Effector memory CD8-positive, alpha-beta T cell (primary cell): ENCODE measurements at regions not wholly inside any gene's neighbourhood (a gene's known extent, or its start where the extent isn't known, plus 50 kb on each side); places are given as distances from the start of the nearest gene placed in this dataset.
A peak's percentile ranks its signal among the peaks of the same experiment; 100 is the strongest.
"Not testable (repeated sequence)": the region's sequence is repeated elsewhere in the genome, so short reads cannot be mapped to it uniquely, and the experiment has no call there.

Experiments used
- ATAC-seq: fragments of 150-1000 bp; cut with Tn5 transposase; replicated peaks from 2 replicates; pipeline ENCODE4 v1.10.0; 2021; ENCODE audit warnings: mild to moderate bottlenecking, moderate library complexity
- DNase-seq, 3 experiments: peaks; one replicate each; pipeline ENCODE4 v3.0.0; 2021
- H3K27ac Mint-ChIP-seq, 2 donors: one replicate each; pipeline ENCODE4 v1.8.0; 2022; ENCODE audit warnings: mild to moderate bottlenecking in 2 of 2, mixed read lengths in 2 of 2, moderate library complexity in 2 of 2
- H3K27me3 Mint-ChIP-seq, 2 donors: one replicate each; pipeline ENCODE4 v1.8.0; 2022; ENCODE audit warnings: mixed read lengths in 2 of 2
- H3K36me3 Mint-ChIP-seq: one replicate; pipeline ENCODE4 v1.8.0; 2022; ENCODE audit warnings: mild to moderate bottlenecking, moderate library complexity, mixed read lengths; ENCODE audit not compliant: insufficient read depth
- H3K4me1 Mint-ChIP-seq, 2 donors: one replicate each; pipeline ENCODE4 v1.8.0; 2022; ENCODE audit warnings: low read depth in 2 of 2, mixed read lengths in 2 of 2
- H3K4me3 Mint-ChIP-seq, 2 donors: one replicate each; pipeline ENCODE4 v1.8.0; 2022; ENCODE audit warnings: mild to moderate bottlenecking in 2 of 2, mixed read lengths in 2 of 2, moderate library complexity in 2 of 2
- H3K9me3 Mint-ChIP-seq, 2 donors: one replicate each; pipeline ENCODE4 v1.8.0; 2022; ENCODE audit warnings: mixed read lengths in 2 of 2

DNA sequence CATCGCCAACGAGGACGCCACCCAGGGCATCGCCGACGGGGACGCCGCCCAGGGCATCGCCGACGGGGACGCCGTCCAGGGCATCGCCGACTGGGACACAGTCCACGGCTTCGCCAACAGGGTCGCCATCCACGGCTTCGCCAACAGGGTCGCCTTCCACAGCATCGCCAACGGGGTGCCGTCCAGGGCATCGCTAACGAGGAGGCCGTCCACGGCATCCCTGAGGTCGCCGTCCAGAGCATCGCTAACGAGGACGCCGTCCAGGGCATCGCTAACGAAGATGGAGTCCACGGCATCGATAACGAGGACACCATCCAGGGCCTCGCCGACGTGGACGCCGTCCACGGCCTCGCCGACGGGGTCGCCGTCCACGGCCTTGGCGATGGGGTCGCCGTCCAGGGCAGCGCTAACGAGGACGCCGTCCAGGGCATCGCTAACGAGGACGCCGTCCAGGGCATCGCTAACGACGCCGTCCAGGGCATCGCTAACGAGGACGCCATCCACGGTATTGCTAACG, 947.8 kb downstream of the TUBA3C start:
- no peak for DNase-seq
- H3K4me3 Mint-ChIP-seq = no peak overlapping the region
- no peak overlapping the region for H3K27ac Mint-ChIP-seq
- H3K4me1 Mint-ChIP-seq = no peaks in the 10 kb centered on the region
- H3K36me3 Mint-ChIP-seq = no peaks in the 10 kb centered on the region
- H3K27me3 Mint-ChIP-seq = no peaks in the 10 kb centered on the region
- no peak for ATAC-seq
- no peaks in the 10 kb centered on the region for H3K9me3 Mint-ChIP-seq

DNA sequence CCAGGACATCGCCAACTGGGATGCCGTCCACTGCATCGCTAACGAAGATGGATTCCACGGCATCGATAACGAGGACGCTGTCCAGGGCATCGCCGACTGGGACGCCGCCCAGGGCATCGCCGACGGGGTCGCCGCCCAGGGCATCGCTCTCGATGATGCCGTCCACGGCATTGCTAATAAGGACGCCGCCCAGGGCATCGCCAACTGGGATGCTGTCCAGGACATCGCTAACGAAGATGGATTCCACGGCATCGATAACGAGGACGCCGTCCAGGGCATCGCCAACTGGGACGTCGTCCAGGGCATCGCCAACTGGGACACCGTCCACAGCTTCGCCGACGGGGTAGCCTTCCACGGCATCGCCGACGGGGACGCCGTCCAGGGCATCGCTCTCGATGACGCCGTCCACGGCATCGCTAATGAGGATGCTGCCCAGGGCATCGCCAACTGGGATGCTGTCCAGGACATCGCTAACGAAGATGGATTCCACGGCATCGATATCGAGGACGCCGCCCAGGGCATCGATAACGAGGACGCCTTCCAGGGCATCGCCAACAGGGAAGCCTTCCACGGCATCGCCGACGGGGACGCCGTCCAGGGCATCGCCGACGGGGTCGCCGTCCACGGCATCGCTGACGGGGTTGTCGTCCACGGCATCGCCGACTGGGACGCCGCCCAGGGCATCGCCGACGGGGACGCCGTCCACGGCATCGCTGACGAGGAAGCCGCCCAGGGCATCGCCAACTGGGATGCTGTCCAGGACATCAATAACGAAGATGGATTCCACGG, 948.4 kb downstream of the TUBA3C start:
- no peaks in the 10 kb centered on the region for H3K4me1 Mint-ChIP-seq
- no peaks in the 10 kb centered on the region for H3K36me3 Mint-ChIP-seq
- no peaks in the 10 kb centered on the region for H3K9me3 Mint-ChIP-seq
- no peak overlapping the region for H3K27ac Mint-ChIP-seq
- ATAC-seq (no peak), DNase-seq (no peak)
- no peaks in the 10 kb centered on the region for H3K27me3 Mint-ChIP-seq
- H3K4me3 Mint-ChIP-seq = no peak overlapping the region

DNA sequence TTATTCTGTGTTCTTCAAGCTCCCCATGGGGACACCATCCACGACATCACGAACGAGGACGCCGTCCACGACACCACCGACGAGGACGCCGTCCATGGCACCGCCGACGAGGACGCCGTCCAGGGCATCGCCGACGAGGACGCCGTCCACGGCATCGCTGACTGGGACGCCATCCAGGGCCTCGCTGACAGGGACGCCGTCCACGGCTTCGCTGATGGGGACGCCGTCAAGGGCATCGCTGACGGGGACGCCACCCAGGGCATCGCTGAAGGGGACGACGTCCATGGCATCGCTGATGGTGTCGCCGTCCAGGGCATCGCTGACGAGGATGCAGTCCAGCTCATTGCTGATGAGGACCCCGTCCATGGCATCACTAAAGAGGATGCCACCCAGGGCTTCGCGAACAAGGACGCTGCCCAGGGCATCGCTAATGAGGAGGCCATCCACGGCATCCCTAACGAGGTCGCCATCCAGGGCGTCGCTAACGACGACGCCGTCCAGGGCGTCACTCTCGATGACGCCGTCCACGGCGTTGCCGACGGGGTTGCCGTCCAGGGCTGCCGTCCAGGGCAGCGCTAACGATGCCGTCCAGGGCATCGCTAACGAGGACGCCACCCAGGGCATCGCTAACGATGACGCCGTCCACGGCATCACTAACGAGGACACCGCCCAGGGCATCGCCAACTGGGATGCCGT, 949.2 kb downstream of the TUBA3C start:
- Mint-ChIP-seq H3K27ac (no peak overlapping the region), H3K27me3 (no peaks in the 10 kb centered on the region), H3K9me3 (no peaks in the 10 kb centered on the region), H3K36me3 (no peaks in the 10 kb centered on the region), H3K4me3 (no peak overlapping the region), H3K4me1 (no peaks in the 10 kb centered on the region)
- DNase-seq (no peak), ATAC-seq (no peak)

DNA sequence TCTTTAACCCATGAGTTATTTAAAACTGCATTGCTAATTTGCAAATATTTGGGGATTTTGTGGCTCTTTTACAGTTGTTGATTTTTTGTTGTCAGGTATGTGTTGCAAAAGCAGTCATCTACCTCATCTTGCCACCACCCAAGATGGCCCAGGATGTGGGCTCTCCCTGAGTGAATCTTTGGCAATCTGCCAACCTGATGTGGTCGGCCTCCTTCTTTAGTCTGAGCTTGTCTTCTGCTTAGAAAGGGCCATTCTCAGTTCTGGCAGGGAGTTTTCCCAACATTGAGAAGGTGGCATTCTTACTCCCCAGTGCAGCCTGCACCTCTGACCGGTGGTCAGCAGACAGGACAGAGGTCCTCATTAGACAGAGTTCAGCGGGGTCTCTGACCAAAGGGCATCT, 957.2 kb downstream of the TUBA3C start:
- DNase-seq = peak; percentile 8 to 33 (median 24)
- H3K27me3 Mint-ChIP-seq, H3K4me3 Mint-ChIP-seq, H3K36me3 Mint-ChIP-seq, ATAC-seq, H3K27ac Mint-ChIP-seq, H3K9me3 Mint-ChIP-seq: not testable (repeated sequence)
- peaks cover 2 to 11% of the 10 kb centered on the region in 2 donors for H3K4me1 Mint-ChIP-seq

DNA sequence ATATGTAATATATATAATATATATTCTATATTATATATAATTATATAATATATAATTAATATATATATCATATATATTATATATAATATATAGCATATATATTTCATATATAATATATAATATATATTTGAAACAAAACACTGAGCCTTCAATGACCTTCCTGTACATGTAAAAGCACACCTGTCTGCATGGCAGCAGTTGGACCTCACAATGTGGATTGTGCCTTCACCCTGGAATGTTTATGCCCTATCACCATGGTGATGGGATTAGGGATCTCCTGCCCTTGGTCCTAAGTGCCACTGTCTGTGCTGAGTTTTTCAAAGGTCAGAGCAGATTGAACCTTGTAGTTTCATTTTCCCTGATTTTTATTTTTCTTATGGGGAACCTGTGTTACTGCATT, 966.9 kb downstream of the TUBA3C start:
- H3K4me1 Mint-ChIP-seq, H3K36me3 Mint-ChIP-seq, H3K27me3 Mint-ChIP-seq, H3K4me3 Mint-ChIP-seq, H3K27ac Mint-ChIP-seq, DNase-seq: not testable (repeated sequence)
- peaks cover 5 to 16% of the 10 kb centered on the region in 2 donors for H3K9me3 Mint-ChIP-seq
- ATAC-seq = peak; percentile 31

DNA sequence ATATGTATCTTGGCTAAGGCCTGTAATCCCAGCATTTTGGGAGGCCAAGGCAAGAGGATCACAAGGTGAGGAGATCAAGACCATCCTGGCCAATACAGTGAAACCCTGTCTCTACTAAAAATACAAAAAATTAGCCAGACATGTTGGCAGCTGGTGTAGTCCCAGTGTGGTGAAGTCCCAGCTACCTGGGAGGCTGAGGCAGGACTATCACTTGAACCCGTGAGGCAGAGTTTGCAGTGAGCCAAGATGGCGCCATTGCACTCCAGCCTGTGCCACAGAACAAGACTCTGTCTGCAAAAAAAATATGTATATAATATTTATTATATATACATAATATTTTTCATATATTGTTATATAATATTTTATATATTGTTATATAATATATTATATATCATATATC, 968.1 kb downstream of the TUBA3C start:
- H3K4me3 Mint-ChIP-seq, ATAC-seq, H3K27ac Mint-ChIP-seq, H3K4me1 Mint-ChIP-seq, H3K27me3 Mint-ChIP-seq, H3K36me3 Mint-ChIP-seq, DNase-seq: not testable (repeated sequence)
- H3K9me3 Mint-ChIP-seq = peaks cover 5 to 16% of the 10 kb centered on the region in 2 donors

DNA sequence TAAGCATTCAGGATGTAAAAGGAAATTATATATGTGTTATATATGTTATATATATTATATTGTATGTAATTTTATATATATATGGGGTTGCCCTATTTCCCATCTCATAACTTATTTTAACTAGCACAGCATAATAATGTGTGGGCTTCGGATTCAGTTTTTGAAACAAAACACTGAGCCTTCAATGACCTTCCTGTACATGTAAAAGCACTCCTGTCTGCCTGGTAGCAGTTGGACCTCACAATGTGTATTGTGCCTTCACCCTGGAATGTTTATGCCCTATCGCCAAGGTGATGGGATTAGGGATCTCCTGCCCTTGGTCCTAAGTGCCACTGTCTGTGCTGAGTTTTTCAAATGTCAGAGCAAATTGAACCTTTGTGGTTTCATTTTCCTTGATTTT, 968.8 kb downstream of the TUBA3C start:
- DNase-seq = peak in 1 of 3 experiments; percentile 16
- Mint-ChIP-seq H3K4me3 (no peak overlapping the region), H3K27me3 (no peaks in the 10 kb centered on the region), H3K36me3 (no peaks in the 10 kb centered on the region), H3K4me1 (no peaks in the 10 kb centered on the region), H3K27ac (no peak overlapping the region), H3K9me3 (peaks cover 5 to 16% of the 10 kb centered on the region in 2 donors)
- peak; percentile 42 for ATAC-seq

DNA sequence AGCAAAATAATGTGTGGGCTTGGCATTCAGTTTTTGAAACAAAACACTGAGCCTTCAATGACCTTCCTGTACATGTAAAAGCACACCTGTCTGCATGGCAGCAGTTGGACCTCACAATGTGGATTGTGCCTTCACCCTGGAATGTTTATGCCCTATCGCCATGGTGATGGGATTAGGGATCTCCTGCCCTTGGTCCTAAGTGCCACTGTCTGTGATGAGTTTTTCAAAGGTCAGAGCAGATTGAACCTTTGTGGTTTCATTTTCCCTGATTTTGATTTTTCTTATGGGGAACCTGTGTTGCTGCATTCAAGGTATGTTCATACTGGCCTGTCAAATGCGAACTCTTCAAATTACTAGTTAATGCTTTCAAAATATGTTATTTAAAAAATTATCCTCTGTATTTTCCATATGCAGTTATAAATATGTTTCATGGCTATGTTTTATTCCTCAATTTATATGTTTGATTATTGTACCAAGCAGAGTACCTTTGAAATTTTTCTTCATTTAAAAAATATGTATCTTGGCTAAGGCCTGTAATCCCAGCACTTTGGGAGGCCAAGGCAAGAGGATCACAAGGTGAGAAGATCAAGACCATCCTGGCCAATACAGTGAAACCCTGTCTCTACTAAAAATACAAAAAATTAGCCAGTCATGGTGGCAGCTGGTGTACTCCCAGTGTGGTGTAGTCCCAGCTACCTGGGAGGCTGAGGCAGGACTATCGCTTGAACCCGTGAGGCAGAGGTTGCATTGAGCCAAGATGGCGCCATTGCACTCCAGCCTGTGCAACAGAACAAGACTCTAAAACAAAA, 969.7 kb downstream of the TUBA3C start:
- H3K4me3 Mint-ChIP-seq, DNase-seq: not testable (repeated sequence)

DNA sequence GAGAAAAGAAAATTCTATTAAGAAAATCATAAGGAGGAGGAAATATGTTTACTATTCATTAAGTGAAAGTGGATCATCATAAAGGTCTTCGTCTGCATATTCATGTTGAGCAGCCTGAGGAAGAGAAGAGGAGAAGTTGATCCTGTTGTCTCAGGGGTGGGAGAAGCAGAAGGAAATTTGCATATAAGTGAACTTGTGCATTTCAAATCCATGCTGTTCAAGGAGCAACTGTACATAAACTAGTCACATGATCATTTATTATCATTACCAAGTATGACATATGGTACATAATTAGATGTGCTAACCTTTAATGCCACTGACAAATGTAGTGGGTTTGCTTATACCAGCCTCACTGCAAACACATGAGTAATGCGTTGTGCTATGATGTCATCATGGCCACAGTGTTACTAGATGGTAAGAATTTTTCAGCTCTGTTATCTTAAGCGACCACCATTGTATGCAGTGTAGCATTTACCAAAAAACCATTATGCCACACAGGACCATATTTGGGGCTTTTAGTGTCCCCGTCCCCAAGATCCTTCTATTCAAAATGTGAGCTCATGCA, 976.9 kb downstream of the TUBA3C start:
- not testable (repeated sequence) for H3K4me3 Mint-ChIP-seq, H3K9me3 Mint-ChIP-seq, H3K36me3 Mint-ChIP-seq, DNase-seq, ATAC-seq, H3K27ac Mint-ChIP-seq, H3K27me3 Mint-ChIP-seq, H3K4me1 Mint-ChIP-seq

More for the DNA sequence above, 969.7 kb downstream of the TUBA3C start:
- ATAC-seq = peak; percentile 69
- H3K9me3 Mint-ChIP-seq = peaks cover 5 to 16% of the 10 kb centered on the region in 2 donors
- not testable (repeated sequence) for H3K27ac Mint-ChIP-seq, H3K36me3 Mint-ChIP-seq, H3K4me1 Mint-ChIP-seq, H3K27me3 Mint-ChIP-seq

DNA sequence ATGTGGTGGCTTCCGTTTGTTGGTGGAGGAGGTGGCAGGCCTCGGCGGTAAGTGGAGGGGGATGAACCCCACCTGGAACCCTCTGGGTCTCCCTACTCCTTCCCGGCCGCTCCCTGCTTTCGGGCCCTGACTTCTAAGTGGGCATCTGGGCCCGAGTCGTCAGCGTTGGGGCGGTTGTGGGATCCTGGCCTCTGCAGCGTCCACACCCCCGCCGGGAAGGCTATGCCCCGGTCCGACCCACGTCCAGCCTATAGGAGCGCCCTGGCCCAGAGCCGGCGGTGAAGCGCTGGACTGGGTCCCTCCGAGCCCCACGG, 986.3 kb downstream of the TUBA3C start:
- not testable (repeated sequence) for H3K4me3 Mint-ChIP-seq, H3K9me3 Mint-ChIP-seq, H3K36me3 Mint-ChIP-seq, DNase-seq, H3K27ac Mint-ChIP-seq, ATAC-seq, H3K27me3 Mint-ChIP-seq, H3K4me1 Mint-ChIP-seq

DNA sequence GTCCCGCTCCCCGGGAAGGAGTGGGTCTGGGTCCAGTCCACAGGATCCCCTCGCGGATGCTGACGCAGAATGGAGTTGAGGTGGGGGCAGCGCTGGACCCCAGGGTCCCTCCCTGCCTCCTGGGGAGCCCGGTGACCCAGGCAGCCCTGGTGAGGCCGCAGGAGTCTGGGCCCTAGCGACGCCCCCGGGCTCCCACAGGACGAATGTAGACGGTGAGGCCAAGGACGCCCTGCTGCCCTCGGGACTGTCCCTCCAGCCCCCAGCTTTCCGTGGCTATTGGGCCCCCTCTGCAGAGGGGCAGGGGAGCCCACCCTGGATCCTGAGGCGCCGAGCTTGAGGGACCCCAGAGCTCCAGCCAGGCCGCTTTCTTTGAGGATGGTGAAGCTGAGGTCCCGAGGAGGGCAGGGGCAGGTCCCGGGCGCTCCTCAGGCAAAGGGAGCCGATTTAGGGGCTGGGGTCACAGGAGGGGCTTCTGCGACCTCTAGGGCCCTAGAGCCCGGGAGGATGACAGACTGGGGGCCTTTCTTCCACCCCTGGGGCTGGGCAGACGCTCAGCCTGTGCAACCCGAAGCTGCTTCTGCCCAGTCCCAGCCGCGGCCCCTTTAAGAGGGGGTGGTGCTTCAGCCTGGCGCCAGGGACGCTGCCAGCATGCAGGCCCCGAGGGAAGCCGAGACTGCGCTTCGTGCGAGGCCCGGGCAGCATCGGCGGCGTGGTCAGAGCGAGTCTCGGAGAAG, 986.8 kb downstream of the TUBA3C start:
- not testable (repeated sequence) for ATAC-seq, H3K4me3 Mint-ChIP-seq, DNase-seq, H3K27me3 Mint-ChIP-seq, H3K4me1 Mint-ChIP-seq, H3K9me3 Mint-ChIP-seq, H3K27ac Mint-ChIP-seq, H3K36me3 Mint-ChIP-seq

DNA sequence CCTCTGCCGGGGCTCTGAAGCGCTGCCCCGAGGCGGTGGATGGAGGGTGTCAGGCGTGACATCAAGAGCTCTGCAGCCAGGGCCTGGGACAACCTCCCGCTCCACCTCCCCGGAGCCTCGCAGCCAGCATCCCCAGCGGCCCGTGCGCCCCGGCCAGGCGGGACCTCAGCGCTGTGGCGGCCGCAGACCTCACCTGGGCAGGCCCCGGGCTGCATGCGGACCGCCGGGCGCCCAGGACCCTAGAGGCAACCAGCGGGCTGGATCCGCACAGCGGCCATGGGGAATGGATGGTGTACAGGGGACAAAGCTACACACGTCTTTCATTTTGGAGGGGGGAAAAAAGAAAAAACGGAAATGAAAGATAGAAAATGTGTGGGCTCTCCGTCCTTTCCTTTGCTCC, 987.5 kb downstream of the TUBA3C start:
- H3K9me3 Mint-ChIP-seq, H3K4me1 Mint-ChIP-seq, H3K4me3 Mint-ChIP-seq, H3K36me3 Mint-ChIP-seq, H3K27ac Mint-ChIP-seq, H3K27me3 Mint-ChIP-seq, DNase-seq, ATAC-seq: not testable (repeated sequence)
